ENCODE measurements at regions not wholly inside any gene's neighbourhood (a gene's known extent, or its start where the extent isn't known, plus 50 kb on each side); places are given as distances from the start of the nearest gene placed in this dataset.
A peak's percentile ranks its signal among the peaks of the same experiment; 100 is the strongest.
"Not testable (repeated sequence)": the region's sequence is repeated elsewhere in the genome, so short reads cannot be mapped to it uniquely, and the experiment has no call there.

GRCh38 chr2:113370478-113371091 is 66.9 kb upstream of the ZNG1B start:
- peak; percentile 29 to 90 (median 76) for TF ChIP-seq CTCF (IDR thresholded peaks at IDR 0.05)
- TF ChIP-seq POLR2A (IDR thresholded peaks at IDR 0.05): no peak
- peak; percentile 80 to 83 for DNase-seq
- no peaks in the 10 kb centered on the region for H3K27me3 ChIP-seq
- peak overlapping the region in 2 of 3 donors; percentile 47 to 63 for H3K27ac ChIP-seq
- no peak overlapping the region for H3K4me3 ChIP-seq (replicated peaks in 1 of 3)
- peaks cover 13 to 19% of the 10 kb centered on the region in 2 donors for H3K4me1 ChIP-seq
- WGBS, 2 donors: 12% methylated on average over 9 of the region's 9 CpGs
- no peaks in the 10 kb centered on the region for H3K36me3 ChIP-seq
- no peaks in the 10 kb centered on the region for H3K9me3 ChIP-seq
- intact Hi-C loops (cut with DNase I): loop anchor here (5.0 to 10.0 kb wide), 3 partner anchors 123 to 236 kb away; no protein-coding TSS in a partner anchor

GRCh38 chr2:113370030-113370429 is 67.5 kb upstream of the ZNG1B start:
- TF ChIP-seq POLR2A (IDR thresholded peaks at IDR 0.05) (no peak), CTCF (IDR thresholded peaks at IDR 0.05) (no peak)
- Histone ChIP-seq H3K4me1 (peaks cover 16 to 24% of the 10 kb centered on the region in 2 donors), H3K36me3 (no peaks in the 10 kb centered on the region), H3K9me3 (no peaks in the 10 kb centered on the region), H3K27me3 (no peaks in the 10 kb centered on the region), H3K27ac (peak overlapping the region in 2 of 3 donors; percentile 47 to 63), H3K4me3 (replicated peaks in 1 of 3) (no peak overlapping the region)
- no peak for DNase-seq
- WGBS, 2 donors: 49 to 53% methylated on average over 5 of the region's 5 CpGs
- intact Hi-C loops (cut with DNase I): loop anchor here (5.0 to 10.0 kb wide), 3 partner anchors 123 to 235 kb away; no protein-coding TSS in a partner anchor

GRCh38 chr2:113368581-113368980 is 68.9 kb upstream of the ZNG1B start:
- intact Hi-C loops (cut with DNase I); DNase-seq; H3K27ac ChIP-seq; H3K9me3 ChIP-seq; H3K27me3 ChIP-seq; H3K36me3 ChIP-seq; H3K4me3 ChIP-seq (replicated peaks in 1 of 3): not testable (repeated sequence)
- peaks cover 12 to 21% of the 10 kb centered on the region in 2 donors for H3K4me1 ChIP-seq

GRCh38 chr2:113366821-113367220 is 70.7 kb upstream of the ZNG1B start:
- H3K9me3 ChIP-seq; H3K27me3 ChIP-seq; intact Hi-C loops (cut with DNase I); DNase-seq; H3K4me3 ChIP-seq (replicated peaks in 1 of 3); H3K36me3 ChIP-seq: not testable (repeated sequence)
- Histone ChIP-seq H3K4me1 (peaks cover 29 to 37% of the 10 kb centered on the region in 2 donors), H3K27ac (peak overlapping the region in 1 of 3 donors; percentile 23)
- WGBS, 2 donors: 79 to 89% methylated on average over 4 of the region's 4 CpGs

GRCh38 chr2:113365791-113366190 is 71.7 kb upstream of the ZNG1B start:
- intact Hi-C loops (cut with DNase I); H3K9me3 ChIP-seq; H3K4me3 ChIP-seq (replicated peaks in 1 of 3); H3K27me3 ChIP-seq; DNase-seq; H3K36me3 ChIP-seq: not testable (repeated sequence)
- Histone ChIP-seq H3K27ac (peak overlapping the region; percentile 69 to 87 (median 78)), H3K4me1 (peaks cover 37 to 44% of the 10 kb centered on the region in 2 donors)
- 84 to 97% methylated on average over 2 of the region's 2 CpGs for WGBS, 2 donors

- H3K4me3 ChIP-seq (replicated peaks in 1 of 3); H3K27me3 ChIP-seq; DNase-seq; H3K9me3 ChIP-seq; H3K36me3 ChIP-seq; intact Hi-C loops (cut with DNase I): not testable (repeated sequence)
- H3K27ac ChIP-seq: peak overlapping the region; percentile 69 to 87 (median 78)
- peak in 1 of 2 donors; percentile 24 for TF ChIP-seq POLR2A (IDR thresholded peaks at IDR 0.05)
- peaks cover 42 to 48% of the 10 kb centered on the region in 2 donors for H3K4me1 ChIP-seq
These were observed 72.2 kb upstream of the ZNG1B start for GRCh38 chr2:113365290-113365689.

- peak overlapping the region; percentile 78 to 92 (median 87) for H3K27ac ChIP-seq
- peak; percentile 96 to 98 for DNase-seq
- no peaks in the 10 kb centered on the region for H3K27me3 ChIP-seq
- no peak overlapping the region for H3K4me3 ChIP-seq (replicated peaks in 1 of 3)
- no peaks in the 10 kb centered on the region for H3K36me3 ChIP-seq
- H3K9me3 ChIP-seq: no peaks in the 10 kb centered on the region
- WGBS, 2 donors: 15 to 38% methylated on average over 3 of the region's 3 CpGs
- TF ChIP-seq CTCF (IDR thresholded peaks at IDR 0.05): peak in 1 of 6 experiments; percentile 19
- TF ChIP-seq POLR2A (IDR thresholded peaks at IDR 0.05): peak in 1 of 2 donors; percentile 63
- peaks cover 73 to 77% of the 10 kb centered on the region in 2 donors for H3K4me1 ChIP-seq
- intact Hi-C loops (cut with DNase I): no loop called here
These were observed 76.4 kb upstream of the ZNG1B start for GRCh38 chr2:113361051-113361450.
